ENCODE measurements at regions not wholly inside any gene's neighbourhood (a gene's known extent, or its start where the extent isn't known, plus 50 kb on each side); places are given as distances from the start of the nearest gene placed in this dataset.
"Not testable (repeated sequence)": the region's sequence is repeated elsewhere in the genome, so short reads cannot be mapped to it uniquely, and the experiment has no call there.

DNA sequence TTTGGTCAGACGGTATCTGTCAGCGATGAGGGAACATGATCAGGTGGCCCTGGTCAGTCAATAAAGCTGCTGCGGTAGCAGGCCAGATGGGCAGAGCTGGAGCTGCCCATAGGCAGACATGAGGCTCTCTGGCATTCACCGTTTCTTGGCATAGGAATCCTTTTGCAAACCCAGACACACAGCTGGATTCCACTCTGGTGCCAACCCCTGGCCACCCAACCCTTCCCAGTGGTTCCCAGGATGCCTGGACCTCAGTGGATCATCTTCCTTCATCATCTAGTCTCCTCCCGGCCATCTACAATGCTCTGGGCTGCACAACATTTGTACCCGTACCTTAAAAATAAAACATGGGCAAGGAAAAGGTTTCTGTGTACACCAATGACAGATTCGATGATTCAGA is 68.3 kb upstream of the ACTRT2 start:
- no peak for TF ChIP-seq CTCF (IDR thresholded peaks at IDR 0.05; ENCODE audit: poor library complexity, severe bottlenecking)
- H3K9me3 ChIP-seq (ENCODE audit: severe bottlenecking), result peaks cover 9% of the 10 kb centered on the region
- H3K36me3 ChIP-seq (ENCODE audit: low read depth), result no peaks in the 10 kb centered on the region

DNA sequence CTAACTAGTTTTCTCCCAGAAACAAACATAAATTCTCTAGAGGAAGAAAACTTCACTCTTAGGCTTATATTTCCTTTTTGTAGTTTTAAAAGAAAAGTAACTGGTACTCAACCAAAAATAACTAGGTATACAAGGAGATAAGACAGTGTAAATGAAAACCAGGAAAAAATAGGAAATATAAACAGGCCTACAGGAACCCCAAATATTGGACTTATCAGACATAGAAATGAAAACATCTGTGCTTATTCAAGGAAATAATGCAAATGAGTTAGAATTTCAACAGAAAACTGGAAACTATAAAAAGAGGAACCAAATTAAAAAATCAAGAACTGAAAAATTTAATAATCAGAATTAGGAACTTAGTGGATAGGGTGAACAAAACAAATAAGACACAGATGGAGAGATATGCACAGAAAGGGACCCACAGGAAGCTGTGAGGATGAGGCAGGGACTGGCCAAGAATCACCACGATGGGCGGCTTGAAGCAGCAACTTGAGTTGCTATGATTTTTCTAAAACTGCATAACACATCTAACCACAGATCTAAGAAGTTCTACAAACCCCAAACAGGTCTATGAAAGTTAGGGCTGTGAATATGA is 67.5 kb upstream of the ACTRT2 start:
- no peaks in the 10 kb centered on the region for H3K36me3 ChIP-seq (ENCODE audit: low read depth)
- no peak for ATAC-seq (ENCODE audit: low read depth)
- peaks cover 22% of the 10 kb centered on the region for H3K27me3 ChIP-seq (ENCODE audit: insufficient read depth, poor library complexity, severe bottlenecking)
- DNase-seq (ENCODE audit: low spot score), result no peak
- no peak overlapping the region for H3K27ac ChIP-seq (ENCODE audit: poor library complexity, severe bottlenecking)
- no peak overlapping the region for H3K4me3 ChIP-seq (ENCODE audit: severe bottlenecking)
- peaks cover 11% of the 10 kb centered on the region for H3K9me3 ChIP-seq (ENCODE audit: severe bottlenecking)
- no peak for TF ChIP-seq CTCF (IDR thresholded peaks at IDR 0.05; ENCODE audit: poor library complexity, severe bottlenecking)
- H3K4me1 ChIP-seq (ENCODE audit: insufficient read depth, poor library complexity, severe bottlenecking), result no peaks in the 10 kb centered on the region

More for the DNA sequence above, 68.3 kb upstream of the ACTRT2 start:
- Histone ChIP-seq H3K27me3 (ENCODE audit: insufficient read depth, poor library complexity, severe bottlenecking) (peaks cover 30% of the 10 kb centered on the region), H3K4me1 (ENCODE audit: insufficient read depth, poor library complexity, severe bottlenecking) (no peaks in the 10 kb centered on the region), H3K4me3 (ENCODE audit: severe bottlenecking) (no peak overlapping the region), H3K27ac (ENCODE audit: poor library complexity, severe bottlenecking) (no peak overlapping the region)
- peak; percentile 20 for DNase-seq (ENCODE audit: low spot score)
- no peak for ATAC-seq (ENCODE audit: low read depth)

GRCh38 chr1:2955652-2956051 is 65.6 kb upstream of the ACTRT2 start:
- Histone ChIP-seq H3K27ac (ENCODE audit: poor library complexity, severe bottlenecking) (no peak overlapping the region), H3K4me3 (ENCODE audit: severe bottlenecking) (no peak overlapping the region), H3K9me3 (ENCODE audit: severe bottlenecking) (peaks cover 11% of the 10 kb centered on the region), H3K27me3 (ENCODE audit: insufficient read depth, poor library complexity, severe bottlenecking) (peaks cover 11% of the 10 kb centered on the region), H3K36me3 (ENCODE audit: low read depth) (no peaks in the 10 kb centered on the region), H3K4me1 (ENCODE audit: insufficient read depth, poor library complexity, severe bottlenecking) (no peaks in the 10 kb centered on the region)
- no peak for ATAC-seq (ENCODE audit: low read depth)
- TF ChIP-seq CTCF (IDR thresholded peaks at IDR 0.05; ENCODE audit: poor library complexity, severe bottlenecking), result no peak
- DNase-seq (ENCODE audit: low spot score), result no peak

DNA sequence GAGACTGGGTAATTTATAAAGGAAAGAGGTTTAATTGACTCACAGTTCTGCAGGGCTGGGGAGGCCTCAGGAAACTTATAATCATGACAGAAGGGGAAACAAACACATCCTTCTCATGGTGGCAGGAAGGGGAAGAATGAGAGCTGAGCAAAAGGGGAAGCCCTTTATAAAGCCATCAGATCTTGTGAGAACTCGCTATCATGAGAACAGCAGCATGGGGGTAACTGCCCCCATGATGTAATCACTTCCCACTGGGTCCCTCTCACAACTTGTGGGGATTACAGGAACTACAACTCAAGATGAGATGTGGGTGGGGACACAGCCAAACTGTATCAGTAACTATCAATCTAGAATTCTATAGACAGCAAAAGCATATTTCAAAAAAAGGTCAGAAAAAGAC is 64.7 kb upstream of the ACTRT2 start:
- DNase-seq (ENCODE audit: low spot score), result no peak
- H3K36me3 ChIP-seq (ENCODE audit: low read depth), result no peaks in the 10 kb centered on the region
- no peak for ATAC-seq (ENCODE audit: low read depth)
- TF ChIP-seq CTCF (IDR thresholded peaks at IDR 0.05; ENCODE audit: poor library complexity, severe bottlenecking), result no peak
- H3K9me3 ChIP-seq (ENCODE audit: severe bottlenecking), result peaks cover 11% of the 10 kb centered on the region
- no peaks in the 10 kb centered on the region for H3K4me1 ChIP-seq (ENCODE audit: insufficient read depth, poor library complexity, severe bottlenecking)
- H3K4me3 ChIP-seq (ENCODE audit: severe bottlenecking), result no peak overlapping the region
- H3K27me3 ChIP-seq (ENCODE audit: insufficient read depth, poor library complexity, severe bottlenecking), result peaks cover 2% of the 10 kb centered on the region
- H3K27ac ChIP-seq (ENCODE audit: poor library complexity, severe bottlenecking), result no peak overlapping the region

GRCh38 chr1:2957329-2957728 is 63.9 kb upstream of the ACTRT2 start:
- no peaks in the 10 kb centered on the region for H3K36me3 ChIP-seq (ENCODE audit: low read depth)
- H3K4me3 ChIP-seq (ENCODE audit: severe bottlenecking), result no peak overlapping the region
- no peaks in the 10 kb centered on the region for H3K27me3 ChIP-seq (ENCODE audit: insufficient read depth, poor library complexity, severe bottlenecking)
- H3K27ac ChIP-seq (ENCODE audit: poor library complexity, severe bottlenecking), result no peak overlapping the region
- DNase-seq (ENCODE audit: low spot score), result no peak
- ATAC-seq (ENCODE audit: low read depth), result no peak
- no peaks in the 10 kb centered on the region for H3K4me1 ChIP-seq (ENCODE audit: insufficient read depth, poor library complexity, severe bottlenecking)
- TF ChIP-seq CTCF (IDR thresholded peaks at IDR 0.05; ENCODE audit: poor library complexity, severe bottlenecking), result no peak
- H3K9me3 ChIP-seq (ENCODE audit: severe bottlenecking), result peaks cover 11% of the 10 kb centered on the region

DNA sequence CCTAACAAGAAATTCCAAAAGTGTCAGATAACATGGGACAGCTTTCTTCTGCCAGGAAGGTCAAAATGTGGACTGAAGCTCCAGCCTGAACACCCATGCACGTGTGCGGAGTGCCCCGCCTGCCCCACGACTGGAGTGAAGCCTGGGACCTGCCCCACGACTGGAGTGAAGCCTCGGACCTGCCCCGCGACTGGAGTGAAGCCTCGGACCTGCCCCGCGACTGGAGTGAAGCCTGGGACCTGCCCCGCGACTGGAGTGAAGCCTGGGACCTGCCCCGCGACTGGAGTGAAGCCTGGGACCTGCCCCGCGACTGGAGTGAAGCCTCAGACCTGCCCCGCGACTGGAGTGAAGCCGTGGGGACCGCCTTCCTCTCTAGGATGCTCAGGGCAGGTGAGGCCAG is 61.4 kb upstream of the ACTRT2 start:
- H3K27ac ChIP-seq (ENCODE audit: poor library complexity, severe bottlenecking); H3K4me3 ChIP-seq (ENCODE audit: severe bottlenecking); ATAC-seq (ENCODE audit: low read depth); H3K27me3 ChIP-seq (ENCODE audit: insufficient read depth, poor library complexity, severe bottlenecking); H3K4me1 ChIP-seq (ENCODE audit: insufficient read depth, poor library complexity, severe bottlenecking); H3K36me3 ChIP-seq (ENCODE audit: low read depth); DNase-seq (ENCODE audit: low spot score): not testable (repeated sequence)
- H3K9me3 ChIP-seq (ENCODE audit: severe bottlenecking), result peaks cover 11% of the 10 kb centered on the region
